Gastrocnemius medialis (tissue), 4 donors: ENCODE measurements at regions not wholly inside any gene's neighbourhood (a gene's known extent, or its start where the extent isn't known, plus 50 kb on each side); places are given as distances from the start of the nearest gene placed in this dataset.

Source experiments
- ATAC-seq, 2 donors: fragments of 150-250 bp; one replicate each; pipeline ENCODE4 v1.9.1; 2016
- DNase-seq, 2 donors: peaks; one replicate each; pipeline ENCODE4 v3.0.0-alpha.2; 2019
- H3K27ac ChIP-seq, 4 donors: fragments of 200-600 bp; sonication (generic); 1 replicate in 1 of 4; 2 replicates in 3 of 4; pipeline ENCODE4 v1.5.1; 2016 to 2018; ENCODE audit warnings: mild to moderate bottlenecking in 2 of 4, moderate library complexity in 1 of 4
- H3K27me3 ChIP-seq, 3 donors: fragments of 200-600 bp; sonication (generic) in 2 of 3; 1 replicate in 1 of 3; 2 replicates in 2 of 3; pipeline versions ENCODE4 v1.5.1 to v1.6.0; 2016 to 2019; ENCODE audit warnings: mild to moderate bottlenecking in 1 of 3, moderate library complexity in 1 of 3
- H3K36me3 ChIP-seq, 2 donors: fragments of 200-600 bp; sonication (generic) in 1 of 2; one replicate each; pipeline ENCODE4 v1.5.1; 2017 to 2018
- H3K4me1 ChIP-seq, 2 donors: fragments of 200-600 bp; sonication (generic) in 1 of 2; one replicate each; pipeline ENCODE4 v1.5.1; 2016 to 2017; ENCODE audit warnings: mild to moderate bottlenecking in 2 of 2
- H3K4me3 ChIP-seq, 4 donors: fragments of 200-600 bp; sonication (generic) in 3 of 4; 1 replicate in 1 of 4; 2 replicates in 3 of 4; pipeline ENCODE4 v1.5.1; 2016 to 2019; ENCODE audit warnings: mild to moderate bottlenecking in 2 of 4
- H3K9me3 ChIP-seq, 3 donors: fragments of 200-600 bp; sonication (generic) in 2 of 3; 1 replicate in 1 of 3; 2 replicates in 2 of 3; pipeline ENCODE4 v1.5.1; 2016 to 2019
- CTCF ChIP-seq, 5 experiments: fragments of 450-650 bp in 3 of 5; fragments of 200-600 bp in 2 of 5; sonication (generic) in 2 of 5; IDR thresholded peaks in 4 of 5; conservative IDR thresholded peaks in 1 of 5; 1 replicate in 4 of 5; 2 replicates in 1 of 5; pipeline ENCODE4 v1.5.1; 2016 to 2019; ENCODE audit warnings: antibody characterized with exemption in 5 of 5, mild to moderate bottlenecking in 3 of 5, moderate library complexity in 3 of 5
- POLR2A ChIP-seq, 2 donors: fragments of 450-650 bp; IDR thresholded peaks; one replicate each; pipeline ENCODE4 v1.6.1; 2017; ENCODE audit warnings: antibody characterized with exemption in 2 of 2, mild to moderate bottlenecking in 2 of 2, moderate library complexity in 2 of 2
- in situ Hi-C, 4 donors: fragments of 200-750 bp; cut with MboI; loops; one replicate each; pipeline versions ENCODE4 v1.15.0 to v1.8.0; 2017; ENCODE audit warnings: low sequenced_read_pairs in 4 of 4
- intact Hi-C: fragments of 100-400 bp; cut with DNase I; formaldehyde crosslinking; loops from one replicate; pipeline ENCODE4 v1.15.1; 2023; ENCODE audit warnings: low total_unique reads

GRCh38 chr11:101741061-101741460 is 157.3 kb upstream of the TRPC6 start:
- in situ Hi-C loops = no loop called here
- ATAC-seq (no peak), DNase-seq (no peak)
- intact Hi-C loops = no loop called here
- H3K4me3 ChIP-seq = no peak overlapping the region
- no peaks in the 10 kb centered on the region for H3K9me3 ChIP-seq
- TF ChIP-seq CTCF (IDR thresholded peaks at IDR 0.05 in 4 of 5, conservative IDR thresholded peaks at IDR 0.05 in 1 of 5) = no peak
- TF ChIP-seq POLR2A (IDR thresholded peaks at IDR 0.05) = no peak
- no peak overlapping the region for H3K27ac ChIP-seq
- H3K4me1 ChIP-seq = no peaks in the 10 kb centered on the region
- no peaks in the 10 kb centered on the region for H3K27me3 ChIP-seq
- no peaks in the 10 kb centered on the region for H3K36me3 ChIP-seq

GRCh38 chr11:101738452-101738851 is 154.6 kb upstream of the TRPC6 start:
- in situ Hi-C loops = no loop called here
- intact Hi-C loops = no loop called here
- ATAC-seq (no peak), DNase-seq (no peak)
- H3K9me3 ChIP-seq = no peaks in the 10 kb centered on the region
- no peak overlapping the region for H3K27ac ChIP-seq
- no peak overlapping the region for H3K4me3 ChIP-seq
- H3K36me3 ChIP-seq = no peaks in the 10 kb centered on the region
- H3K4me1 ChIP-seq = no peaks in the 10 kb centered on the region
- TF ChIP-seq POLR2A (IDR thresholded peaks at IDR 0.05) (no peak), CTCF (IDR thresholded peaks at IDR 0.05 in 4 of 5, conservative IDR thresholded peaks at IDR 0.05 in 1 of 5) (no peak)
- no peaks in the 10 kb centered on the region for H3K27me3 ChIP-seq

- Histone ChIP-seq H3K27me3 (no peaks in the 10 kb centered on the region), H3K36me3 (no peaks in the 10 kb centered on the region), H3K4me3 (no peak overlapping the region), H3K4me1 (no peaks in the 10 kb centered on the region), H3K9me3 (no peaks in the 10 kb centered on the region), H3K27ac (no peak overlapping the region)
- intact Hi-C loops = no loop called here
- DNase-seq (no peak), ATAC-seq (no peak)
- in situ Hi-C loops = no loop called here
- TF ChIP-seq CTCF (IDR thresholded peaks at IDR 0.05 in 4 of 5, conservative IDR thresholded peaks at IDR 0.05 in 1 of 5) = no peak
These were observed 145.7 kb upstream of the TRPC6 start for GRCh38 chr11:101729406-101730078.

- Histone ChIP-seq H3K9me3 (no peaks in the 10 kb centered on the region), H3K4me3 (no peak overlapping the region), H3K27ac (no peak overlapping the region), H3K36me3 (no peaks in the 10 kb centered on the region), H3K4me1 (no peaks in the 10 kb centered on the region), H3K27me3 (no peaks in the 10 kb centered on the region)
- DNase-seq (no peak), ATAC-seq (no peak)
- in situ Hi-C loops (no loop called here), intact Hi-C loops (no loop called here)
- no peak for TF ChIP-seq POLR2A (IDR thresholded peaks at IDR 0.05)
- TF ChIP-seq CTCF (IDR thresholded peaks at IDR 0.05 in 4 of 5, conservative IDR thresholded peaks at IDR 0.05 in 1 of 5) = no peak
These were observed 143.6 kb upstream of the TRPC6 start for GRCh38 chr11:101727451-101727850.

GRCh38 chr11:101726988-101727387 is 143.2 kb upstream of the TRPC6 start:
- ATAC-seq = no peak
- intact Hi-C loops (no loop called here), in situ Hi-C loops (no loop called here)
- TF ChIP-seq CTCF (IDR thresholded peaks at IDR 0.05 in 4 of 5, conservative IDR thresholded peaks at IDR 0.05 in 1 of 5) (no peak), POLR2A (IDR thresholded peaks at IDR 0.05) (no peak)
- H3K4me3 ChIP-seq = no peak overlapping the region
- no peaks in the 10 kb centered on the region for H3K36me3 ChIP-seq
- H3K9me3 ChIP-seq = no peaks in the 10 kb centered on the region
- DNase-seq = no peak
- no peaks in the 10 kb centered on the region for H3K4me1 ChIP-seq
- H3K27me3 ChIP-seq = no peaks in the 10 kb centered on the region
- H3K27ac ChIP-seq = no peak overlapping the region
